ENCODE measurements at regions not wholly inside any gene's neighbourhood (a gene's known extent, or its start where the extent isn't known, plus 50 kb on each side); places are given as distances from the start of the nearest gene placed in this dataset.

- H3K79me2 ChIP-seq (ENCODE audit: insufficient read depth, low read length), result no peaks in the 10 kb centered on the region
- H3K56ac ChIP-seq (ENCODE audit: insufficient read length, low read depth, low read length), result no peak overlapping the region
- no peak overlapping the region for H3K18ac ChIP-seq (ENCODE audit: insufficient read length, low read depth, low read length)
- H3K4ac ChIP-seq (ENCODE audit: low read depth, low read length), result no peak overlapping the region
- no peak overlapping the region for H4K91ac ChIP-seq (ENCODE audit: insufficient read length, low read depth, low read length)
- H2AFZ ChIP-seq (ENCODE audit: low read length), result no peak overlapping the region
- no peak for DNase-seq
- H3K27me3 ChIP-seq (ENCODE audit: insufficient read depth, low read length), result no peaks in the 10 kb centered on the region
- H2BK120ac ChIP-seq (ENCODE audit: low read depth, low read length, poor library complexity, severe bottlenecking), result no peak overlapping the region
- no peak overlapping the region for H2AK5ac ChIP-seq (ENCODE audit: insufficient read length, low read length)
- H3K27ac Mint-ChIP-seq, result no peak overlapping the region
- no peak overlapping the region for H3T11ph ChIP-seq (ENCODE audit: low read length)
- H3K27me3 Mint-ChIP-seq (ENCODE audit: low read depth), result no peaks in the 10 kb centered on the region
- no peak overlapping the region for H4K5ac ChIP-seq (ENCODE audit: insufficient read length, low read depth, low read length)
- H2BK12ac ChIP-seq (ENCODE audit: insufficient read length, low read depth, low read length), result no peak overlapping the region
- no peak overlapping the region for H3K4me2 ChIP-seq (ENCODE audit: insufficient read depth, insufficient read length, low read length)
- no peaks in the 10 kb centered on the region for H3K23me2 ChIP-seq (ENCODE audit: insufficient read length, low read depth, low read length, poor library complexity, severe bottlenecking)
- H4K20me1 ChIP-seq (ENCODE audit: control insufficient read depth, insufficient read depth, insufficient read length), result no peaks in the 10 kb centered on the region
- H3K4me1 Mint-ChIP-seq, result 0 out of 4 replicates have a peak, but pooled peaks cover 0 to 7% of the 10 kb centered on the region in 2 experiments
- no peak overlapping the region for H3K4me3 Mint-ChIP-seq
- H3K9me3 Mint-ChIP-seq, result peaks cover 0 to 7% of the 10 kb centered on the region in 2 experiments; a peak in 3 of 5 replicates
- TF ChIP-seq, protein P1, sequence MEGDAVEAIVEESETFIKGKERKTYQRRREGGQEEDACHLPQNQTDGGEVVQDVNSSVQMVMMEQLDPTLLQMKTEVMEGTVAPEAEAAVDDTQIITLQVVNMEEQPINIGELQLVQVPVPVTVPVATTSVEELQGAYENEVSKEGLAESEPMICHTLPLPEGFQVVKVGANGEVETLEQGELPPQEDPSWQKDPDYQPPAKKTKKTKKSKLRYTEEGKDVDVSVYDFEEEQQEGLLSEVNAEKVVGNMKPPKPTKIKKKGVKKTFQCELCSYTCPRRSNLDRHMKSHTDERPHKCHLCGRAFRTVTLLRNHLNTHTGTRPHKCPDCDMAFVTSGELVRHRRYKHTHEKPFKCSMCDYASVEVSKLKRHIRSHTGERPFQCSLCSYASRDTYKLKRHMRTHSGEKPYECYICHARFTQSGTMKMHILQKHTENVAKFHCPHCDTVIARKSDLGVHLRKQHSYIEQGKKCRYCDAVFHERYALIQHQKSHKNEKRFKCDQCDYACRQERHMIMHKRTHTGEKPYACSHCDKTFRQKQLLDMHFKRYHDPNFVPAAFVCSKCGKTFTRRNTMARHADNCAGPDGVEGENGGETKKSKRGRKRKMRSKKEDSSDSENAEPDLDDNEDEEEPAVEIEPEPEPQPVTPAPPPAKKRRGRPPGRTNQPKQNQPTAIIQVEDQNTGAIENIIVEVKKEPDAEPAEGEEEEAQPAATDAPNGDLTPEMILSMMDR (conservative IDR thresholded peaks at IDR 0.05), result no peak
- no peak overlapping the region for H2BK15ac ChIP-seq (ENCODE audit: low read depth, low read length)
- no CpG with 5 or more reads among the region's 1 CpG for WGBS (ENCODE audit: extremely low coverage, insufficient read length, low lambda C conversion rate)
- no peak overlapping the region for H2BK5ac ChIP-seq (ENCODE audit: insufficient read length, low read length)
- no peak overlapping the region for H3K9ac ChIP-seq (ENCODE audit: extremely low read depth, insufficient read length, low read length)
- 0 out of 7 replicates have a peak, but pooled peaks cover 0 to 3% (median 0%) of the 10 kb centered on the region in 3 experiments for H3K36me3 Mint-ChIP-seq (ENCODE audit: insufficient read depth in 1 of 3, low read depth in 3 of 3)
- no peaks in the 10 kb centered on the region for H3K4me1 ChIP-seq (ENCODE audit: insufficient read depth, low read length)
- H3K9me3 ChIP-seq (ENCODE audit: control insufficient read depth, low read depth, low read length), result no peaks in the 10 kb centered on the region
- H2BK20ac ChIP-seq (ENCODE audit: low read depth, low read length, poor library complexity, severe bottlenecking), result no peak overlapping the region
- H3K79me1 ChIP-seq (ENCODE audit: insufficient read depth, low read depth, low read length, poor library complexity, severe bottlenecking), result no peaks in the 10 kb centered on the region
- no peak overlapping the region for H3K23ac ChIP-seq (ENCODE audit: insufficient read length, low read depth, low read length)
- no peak overlapping the region for H3K27ac ChIP-seq (ENCODE audit: insufficient read length, low read depth, low read length)
- no peak overlapping the region for H4K8ac ChIP-seq (replicated peaks; ENCODE audit: insufficient read length, low read depth, low read length)
- no peak overlapping the region for H3K14ac ChIP-seq (ENCODE audit: insufficient read depth, low read length)
Measured at GRCh38 chr10:33783557-33783956, 449.1 kb upstream of the NRP1 start.

All from H9 (cell line).